ENCODE measurements at regions not wholly inside any gene's neighbourhood (a gene's known extent, or its start where the extent isn't known, plus 50 kb on each side); places are given as distances from the start of the nearest gene placed in this dataset.

GRCh38 chr3:124201786-124202185 lies 209.9 kb upstream of the ROPN1 start:
- no peak for DNase-seq

GRCh38 chr3:124202754-124203153 lies 210.8 kb upstream of the ROPN1 start:
- no peak for DNase-seq

GRCh38 chr3:124203292-124203691 lies 211.4 kb upstream of the ROPN1 start:
- DNase-seq, result no peak

GRCh38 chr3:124206225-124207055 lies 214.5 kb upstream of the ROPN1 start:
- DNase-seq, result no peak

GRCh38 chr3:124207077-124207476 lies 215.2 kb upstream of the ROPN1 start:
- no peak for DNase-seq

GRCh38 chr3:124207873-124208485 lies 216.1 kb upstream of the ROPN1 start:
- no peak for DNase-seq

- no peak for DNase-seq
Measured at GRCh38 chr3:124209426-124209825, 217.5 kb upstream of the ROPN1 start.

- no peak for DNase-seq
Measured at GRCh38 chr3:124210899-124211298, 219.0 kb upstream of the ROPN1 start.

GRCh38 chr3:124213641-124214040 lies 221.7 kb upstream of the ROPN1 start:
- no peak for DNase-seq

- DNase-seq, result no peak
Measured at GRCh38 chr3:124217542-124217941, 225.6 kb upstream of the ROPN1 start.

GRCh38 chr3:124221422-124221821 lies 229.5 kb upstream of the ROPN1 start:
- peak; percentile 12 for DNase-seq

GRCh38 chr3:124223853-124224252 lies 231.9 kb upstream of the ROPN1 start:
- DNase-seq, result no peak

- no peak for DNase-seq
Measured at GRCh38 chr3:124227150-124227630, 235.3 kb upstream of the ROPN1 start.

GRCh38 chr3:124229420-124229819 lies 237.5 kb upstream of the ROPN1 start:
- DNase-seq, result no peak

GRCh38 chr3:124229836-124230235 lies 237.9 kb upstream of the ROPN1 start:
- no peak for DNase-seq

- no peak for DNase-seq
Measured at GRCh38 chr3:124230432-124230831, 238.5 kb upstream of the ROPN1 start.

GRCh38 chr3:124230998-124231397 lies 239.1 kb upstream of the ROPN1 start:
- DNase-seq, result no peak

- DNase-seq, result no peak
Measured at GRCh38 chr3:124234852-124235252, 242.9 kb upstream of the ROPN1 start.

GRCh38 chr3:124235446-124235845 lies 243.5 kb upstream of the ROPN1 start:
- DNase-seq, result no peak

GRCh38 chr3:124243177-124243859 lies 251.4 kb upstream of the ROPN1 start:
- DNase-seq, result no peak

- no peak for DNase-seq
Measured at GRCh38 chr3:124246376-124246775, 254.5 kb upstream of the ROPN1 start.

GRCh38 chr3:124246949-124247348 lies 255.0 kb upstream of the ROPN1 start:
- peak; percentile 34 for DNase-seq

- DNase-seq, result no peak
Measured at GRCh38 chr3:124248471-124249028, 256.6 kb upstream of the ROPN1 start.

GRCh38 chr3:124249038-124249437 lies 257.1 kb upstream of the ROPN1 start:
- DNase-seq, result no peak

All from COR-L47 (cell line).